K562 (cell line): ENCODE measurements at regions not wholly inside any gene's neighbourhood (a gene's known extent, or its start where the extent isn't known, plus 50 kb on each side); places are given as distances from the start of the nearest gene placed in this dataset.

ENCODE experiments used
- ATAC-seq: fragments of 200-7000 bp; cut with Tn5 transposase; 3 replicates; pipeline ENCODE4 v1.9.1; 2020; ENCODE audit warnings: moderate library complexity
- BruUV-seq: library from RNA; stranded (reverse); fragments of 400-500 nt; replicated peaks from 2 replicates; lab custom pipeline; 2021; lab: Mats Ljungman, UMichigan
- CTCF ChIA-PET: fragments of 300-600 bp; formaldehyde crosslinking; extraction: SDS; loops from one replicate; lab custom pipeline; 2021; ENCODE audit warnings: low intra/inter-chr PET ratio; lab: Yijun Ruan, JAX
- POLR2A ChIA-PET: fragments of 300-600, 350-650 bp; sonication (Branson Sonifier 250); formaldehyde crosslinking; extraction: SDS; loops from one replicate; lab custom pipeline; 2021; ENCODE audit warnings: antibody characterized with exemption, inconsistent platforms; lab: Yijun Ruan, JAX
- DNase-seq, 4 experiments: peaks; one replicate each; pipeline versions ENCODE4 v3.0.0 to v3.0.0-alpha.2; 2011 to 2018; ENCODE audit warnings: low spot score in 3 of 4, mixed read lengths in 3 of 4; ENCODE audit errors: extremely low read depth in 1 of 4
- FAIRE-seq: peaks from 2 replicates; lab custom pipeline; 2011; peaks lifted over from hg19 to GRCh38; lab: Jason Lieb, UNC
- H2AFZ ChIP-seq: 2 replicates; pipeline ENCODE4 v1.6.0; 2011; ENCODE audit warnings: low read depth, low read length, control low read depth, inconsistent platforms
- H3K27ac ChIP-seq: fragments of 200-600 bp; 3 replicates; pipeline ENCODE4 v1.8.0; 2011; ENCODE audit warnings: low read depth, mild to moderate bottlenecking, control low read depth, inconsistent platforms, low read length, moderate library complexity, mixed read lengths; ENCODE audit errors: extremely low read depth
- H3K27me3 ChIP-seq, 2 experiments: fragments of 300-600 bp in 1 of 2; 2 replicates in 1 of 2; 3 replicates in 1 of 2; pipeline versions ENCODE4 v1.6.0 to v1.8.0; 2011; ENCODE audit warnings: inconsistent platforms in 2 of 2, low read length in 2 of 2, mild to moderate bottlenecking in 1 of 2, mixed read lengths in 1 of 2, moderate library complexity in 1 of 2; ENCODE audit not compliant: control insufficient read depth in 2 of 2, insufficient read depth in 2 of 2
- H3K36me3 ChIP-seq: fragments of 300-600 bp; 3 replicates; pipeline ENCODE4 v1.8.0; 2011; ENCODE audit warnings: mild to moderate bottlenecking, low read length, inconsistent platforms; ENCODE audit not compliant: control insufficient read depth, insufficient read depth
- H3K4me1 ChIP-seq, 2 experiments: fragments of 200-600 bp in 1 of 2; replicated peaks in 1 of 2; 2 replicates in 1 of 2; 3 replicates in 1 of 2; pipeline versions ENCODE4 v1.5.1 to v1.8.0; 2011; ENCODE audit warnings: inconsistent platforms in 2 of 2, low read length in 2 of 2, mild to moderate bottlenecking in 1 of 2, mixed read lengths in 1 of 2, moderate library complexity in 1 of 2; ENCODE audit not compliant: control insufficient read depth in 2 of 2, insufficient read depth in 2 of 2
- H3K4me2 ChIP-seq: 2 replicates; pipeline ENCODE4 v1.6.1; 2011; ENCODE audit warnings: low read length, control low read depth, inconsistent platforms, mixed read lengths; ENCODE audit not compliant: insufficient read depth
- H3K4me3 ChIP-seq: fragments of 200-600 bp; sonication (generic), shearing (Covaris generic); 2 replicates; pipeline ENCODE4 v1.5.1; 2016; ENCODE audit warnings: control low read depth, inconsistent platforms
- H3K79me2 ChIP-seq: fragments of 200-600 bp; 3 replicates; pipeline ENCODE4 v1.8.0; 2011; ENCODE audit warnings: low read length, inconsistent platforms; ENCODE audit not compliant: control insufficient read depth, insufficient read depth
- H3K9ac ChIP-seq, 2 experiments: 2 replicates each; pipeline versions ENCODE4 v1.6.0 to v1.6.1; 2011; ENCODE audit warnings: low read depth in 2 of 2, low read length in 2 of 2, control low read depth in 1 of 2, inconsistent platforms in 1 of 2, mild to moderate bottlenecking in 1 of 2, mixed read lengths in 1 of 2; ENCODE audit not compliant: insufficient read depth in 1 of 2
- H3K9me1 ChIP-seq: one replicate; pipeline ENCODE4 v1.6.0; 2011; ENCODE audit warnings: inconsistent platforms, mild to moderate bottlenecking, low read length, moderate library complexity; ENCODE audit not compliant: control insufficient read depth, insufficient read depth
- H3K9me3 ChIP-seq: replicated peaks from 2 replicates; pipeline ENCODE4 v1.5.1; 2011; ENCODE audit warnings: low read depth, low read length, inconsistent platforms; ENCODE audit not compliant: control insufficient read depth, insufficient read depth
- H4K20me1 ChIP-seq: replicated peaks from 2 replicates; pipeline ENCODE4 v1.6.1; 2011; ENCODE audit warnings: low read length, inconsistent platforms, mixed read lengths; ENCODE audit not compliant: control insufficient read depth, insufficient read depth
- ELF4 ChIP-seq: fragments of 450-650 bp; formaldehyde crosslinking; IDR thresholded peaks from 2 replicates; pipeline ENCODE4 v1.4.0; 2022; ENCODE audit warnings: missing genetic modification characterization
- ESRRB ChIP-seq: fragments of 250-450 bp; sonication (Bioruptor Pico); IDR thresholded peaks from 2 replicates; pipeline ENCODE4 v1.5.0; 2020; ENCODE audit warnings: mild to moderate bottlenecking, moderate library complexity, borderline replicate concordance
- FOXK1 ChIP-seq: sonication (generic); formaldehyde crosslinking; IDR thresholded peaks from 2 replicates; pipeline ENCODE4 v1.8.0; 2022; ENCODE audit warnings: missing genetic modification reagents, mild to moderate bottlenecking, borderline replicate concordance
- NELFE ChIP-seq: IDR thresholded peaks from 2 replicates; pipeline ENCODE4 v1.6.1; 2011; ENCODE audit warnings: mild to moderate bottlenecking; ENCODE audit not compliant: insufficient read depth, insufficient read length
- RBM39 ChIP-seq: fragments of 200-400 bp; formaldehyde crosslinking; optimal IDR thresholded peaks from 2 replicates; pipeline ENCODE3; 2018; ENCODE audit warnings: low read depth, low read length
- SETDB1 ChIP-seq: IDR thresholded peaks from one replicate; pipeline ENCODE4 v1.6.1; 2012; ENCODE audit warnings: low read length, control low read depth, inconsistent platforms
- ZNF778 ChIP-seq: fragments of 450-650 bp; formaldehyde crosslinking; IDR thresholded peaks from 2 replicates; pipeline ENCODE4 v1.4.0; 2020; ENCODE audit warnings: mild to moderate bottlenecking, moderate library complexity
- WGBS: fragments of 100-300 bp; shearing (Covaris generic); methylation state at CpG from one replicate; pipeline ENCODE4 v1.1.6; 2016; ENCODE audit warnings: low coverage, mixed read lengths; ENCODE audit not compliant: insufficient coverage; ENCODE audit errors: missing lambda C conversion rate; 5-methylcytosine and 5-hydroxymethylcytosine counted together
- in situ Hi-C: fragments of 300-500 bp; cut with MboI; formaldehyde crosslinking; loops from 4 replicates; pipeline ENCODE4 v1.15.0; 2018; ENCODE audit warnings: inconsistent platforms, mixed read lengths
- intact Hi-C: fragments of 100-400 bp; cut with micrococcal nuclease; formaldehyde crosslinking; loops from 2 replicates; pipeline ENCODE4 v1.14.2; 2022
- TF ChIP-seq, protein P1 (sequence below): fragments of 450-650 bp; IDR thresholded peaks from 2 replicates; pipeline ENCODE4 v1.6.1; 2017; ENCODE audit warnings: mild to moderate bottlenecking, moderate library complexity

DNA sequence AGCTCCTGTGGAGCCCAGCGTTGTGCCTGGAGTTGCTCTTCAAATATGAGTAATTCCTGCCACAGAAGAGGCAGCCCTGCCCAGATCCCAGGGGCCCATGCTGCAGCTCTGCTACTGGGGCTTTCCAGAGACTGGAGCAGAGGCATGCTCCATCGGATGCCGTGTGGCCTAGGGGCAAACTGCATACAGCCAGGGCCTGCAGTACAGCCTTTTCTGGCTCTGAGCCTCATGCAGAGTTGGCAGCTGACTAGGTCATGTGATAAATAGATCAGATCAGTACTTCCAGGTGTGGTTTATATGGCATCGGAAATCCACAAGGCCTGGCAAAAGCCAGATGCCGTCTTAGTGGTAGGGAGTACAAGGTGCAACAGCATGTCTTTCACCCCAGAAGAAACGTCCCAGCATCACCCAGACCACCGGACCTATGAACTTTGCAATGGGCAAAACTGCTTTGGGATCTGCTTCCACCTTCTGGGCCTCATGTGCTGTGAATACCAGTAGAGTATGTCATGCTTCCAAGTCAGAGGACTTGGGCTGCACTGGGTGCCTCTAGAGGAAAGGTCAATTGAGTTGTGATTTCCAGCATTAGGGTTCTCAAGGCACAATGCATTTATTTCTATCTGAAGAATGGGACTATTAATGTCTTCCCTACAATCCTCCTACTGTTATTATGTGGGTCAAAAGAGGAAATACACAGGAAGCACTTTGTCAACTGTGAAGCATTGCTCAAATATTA lies 250.7 kb upstream of the ZNF32 start:
- peaks cover 10 to 26% of the 10 kb centered on the region in 2 experiments; a peak in 4 of 5 replicates for H3K27me3 ChIP-seq

More for the DNA sequence above, 250.7 kb upstream of the ZNF32 start:
- H3K4me3 ChIP-seq = no peak overlapping the region
- H3K9me1 ChIP-seq = no peaks in the 10 kb centered on the region
- TF ChIP-seq RBM39 (no peak), NELFE (no peak), ZNF778 (no peak), ELF4 (CRISPR knock-in tag) (no peak), ESRRB (CRISPR knock-in tag) (no peak), FOXK1 (CRISPR knock-in tag) (no peak), SETDB1 (no peak)
- TF ChIP-seq, protein P1, sequence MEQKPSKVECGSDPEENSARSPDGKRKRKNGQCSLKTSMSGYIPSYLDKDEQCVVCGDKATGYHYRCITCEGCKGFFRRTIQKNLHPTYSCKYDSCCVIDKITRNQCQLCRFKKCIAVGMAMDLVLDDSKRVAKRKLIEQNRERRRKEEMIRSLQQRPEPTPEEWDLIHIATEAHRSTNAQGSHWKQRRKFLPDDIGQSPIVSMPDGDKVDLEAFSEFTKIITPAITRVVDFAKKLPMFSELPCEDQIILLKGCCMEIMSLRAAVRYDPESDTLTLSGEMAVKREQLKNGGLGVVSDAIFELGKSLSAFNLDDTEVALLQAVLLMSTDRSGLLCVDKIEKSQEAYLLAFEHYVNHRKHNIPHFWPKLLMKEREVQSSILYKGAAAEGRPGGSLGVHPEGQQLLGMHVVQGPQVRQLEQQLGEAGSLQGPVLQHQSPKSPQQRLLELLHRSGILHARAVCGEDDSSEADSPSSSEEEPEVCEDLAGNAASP = no peak
- peak; percentile 26 for FAIRE-seq
- ChIA-PET POLR2A (interaction anchor here (0.7 to 1.9 kb wide), 3 partner anchors 11 to 433 kb away, joined by 3 to 7 read pairs (median 4); no protein-coding TSS in a partner anchor), CTCF (no interaction called here)
- no peak overlapping the region for H2AFZ ChIP-seq
- no peak for DNase-seq
- no peaks in the 10 kb centered on the region for H3K9me3 ChIP-seq
- H3K9ac ChIP-seq = peak overlapping the region in 1 of 2 experiments; percentile 28; a peak in 1 of 4 replicates
- H3K27ac ChIP-seq = no peak overlapping the region
- H3K36me3 ChIP-seq = no peaks in the 10 kb centered on the region
- in situ Hi-C loops = no loop called here
- peaks cover 12% of the 10 kb centered on the region; the same call in 1 of the 2 replicates for H4K20me1 ChIP-seq
- H3K79me2 ChIP-seq = no peaks in the 10 kb centered on the region
- no TSS peak for BruUV-seq
- no peaks in the 10 kb centered on the region for H3K4me1 ChIP-seq
- no peak overlapping the region for H3K4me2 ChIP-seq
- intact Hi-C loops = no loop called here
- no peak for ATAC-seq
- WGBS = 2% methylated on average over 7 of the region's 7 CpGs
